MCF 10A (cell line): ENCODE measurements at regions not wholly inside any gene's neighbourhood (a gene's known extent, or its start where the extent isn't known, plus 50 kb on each side); places are given as distances from the start of the nearest gene placed in this dataset.

Source experiments
- BruUV-seq: library from RNA; stranded (reverse); fragments of 400-500 nt; replicated peaks from 2 replicates; lab custom pipeline; 2021; lab: Mats Ljungman, UMichigan
- CTCF ChIA-PET: fragments of 300-600 bp; sonication (Branson Sonifier 250); formaldehyde crosslinking; extraction: SDS; loops from one replicate; lab custom pipeline; 2021; ENCODE audit warnings: antibody characterized with exemption, inconsistent platforms; lab: Yijun Ruan, JAX
- POLR2A ChIA-PET: fragments of 300-600, 350-650 bp; sonication (Branson Sonifier 250); formaldehyde crosslinking; extraction: SDS; loops from one replicate; lab custom pipeline; 2020; ENCODE audit warnings: antibody characterized with exemption, inconsistent platforms; lab: Yijun Ruan, JAX
- DNase-seq: peaks from one replicate; pipeline ENCODE4 v3.0.0-alpha.2; 2018; ENCODE audit not compliant: unreplicated experiment
- H3K27ac Mint-ChIP-seq: one replicate; pipeline ENCODE4 v1.8.0; 2022; ENCODE audit warnings: mild to moderate bottlenecking, low read depth, mixed read lengths; ENCODE audit not compliant: unreplicated experiment
- H3K27me3 Mint-ChIP-seq: one replicate; pipeline ENCODE4 v1.8.0; 2022; ENCODE audit warnings: mixed read lengths; ENCODE audit not compliant: insufficient read depth, unreplicated experiment
- H3K36me3 Mint-ChIP-seq: one replicate; pipeline ENCODE4 v1.8.0; 2022; ENCODE audit warnings: mild to moderate bottlenecking, moderate library complexity, mixed read lengths; ENCODE audit not compliant: insufficient read depth, unreplicated experiment
- H3K4me1 Mint-ChIP-seq: one replicate; pipeline ENCODE4 v1.8.0; 2022; ENCODE audit warnings: mixed read lengths; ENCODE audit not compliant: insufficient read depth, unreplicated experiment
- H3K4me3 Mint-ChIP-seq: one replicate; pipeline ENCODE4 v1.8.0; 2022; ENCODE audit warnings: mild to moderate bottlenecking, moderate library complexity, mixed read lengths; ENCODE audit not compliant: unreplicated experiment
- H3K9me3 Mint-ChIP-seq: one replicate; pipeline ENCODE4 v1.8.0; 2022; ENCODE audit warnings: mixed read lengths; ENCODE audit not compliant: unreplicated experiment
- CTCF ChIP-seq: fragments of 200-600 bp; IDR thresholded peaks from one replicate; pipeline ENCODE4 v1.8.0; 2022; ENCODE audit warnings: antibody characterized with exemption, mild to moderate bottlenecking; ENCODE audit not compliant: unreplicated experiment
- intact Hi-C: fragments of 100-400 bp; cut with micrococcal nuclease; formaldehyde crosslinking; loops from 2 replicates; pipeline ENCODE4 v1.14.1; 2022

DNA sequence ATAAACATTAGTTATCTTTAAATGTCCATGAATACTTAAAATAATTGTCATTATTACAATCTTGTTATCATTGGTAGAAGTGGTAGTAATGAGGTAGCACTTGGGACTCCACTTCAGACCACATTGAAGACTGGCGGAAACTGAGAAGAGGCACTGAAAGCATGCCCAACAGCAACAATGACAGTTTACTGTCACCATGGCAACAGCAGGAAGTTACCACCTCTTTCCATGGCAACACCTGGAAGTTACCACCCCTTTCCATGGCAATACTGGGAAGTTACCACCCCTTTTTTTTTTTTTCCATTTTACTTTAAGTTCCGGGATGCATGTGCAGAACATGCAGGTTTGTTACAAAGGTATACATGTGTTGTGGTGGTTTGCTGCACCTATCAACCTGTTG is 494.9 kb upstream of the RBFOX1 start:
- no TSS peak for BruUV-seq
- Mint-ChIP-seq H3K4me3 (no peak overlapping the region), H3K27ac (no peak overlapping the region), H3K4me1 (no peaks in the 10 kb centered on the region), H3K36me3 (no peaks in the 10 kb centered on the region), H3K9me3 (peaks cover 13% of the 10 kb centered on the region), H3K27me3 (no peaks in the 10 kb centered on the region)
- TF ChIP-seq CTCF: no peak
- no peak for DNase-seq
- CTCF ChIA-PET: no interaction called here
- POLR2A ChIA-PET: no interaction called here
- intact Hi-C loops: no loop called here

GRCh38 chr16:6836766-6837165 is 495.9 kb upstream of the RBFOX1 start:
- Mint-ChIP-seq H3K27ac (no peak overlapping the region), H3K4me3 (no peak overlapping the region), H3K4me1 (no peaks in the 10 kb centered on the region), H3K27me3 (no peaks in the 10 kb centered on the region), H3K36me3 (no peaks in the 10 kb centered on the region), H3K9me3 (peaks cover 18% of the 10 kb centered on the region)
- DNase-seq: no peak
- TF ChIP-seq CTCF: no peak
- ChIA-PET CTCF (no interaction called here), POLR2A (no interaction called here)
- no TSS peak for BruUV-seq
- intact Hi-C loops: no loop called here

GRCh38 chr16:6835941-6836340 is 496.7 kb upstream of the RBFOX1 start:
- CTCF ChIA-PET: interaction anchor here (0.8 kb wide), 1 partner anchor 11 kb away, joined by 3 read pairs; no protein-coding TSS in a partner anchor
- POLR2A ChIA-PET: no interaction called here
- no peak overlapping the region for H3K27ac Mint-ChIP-seq
- H3K36me3 Mint-ChIP-seq: no peaks in the 10 kb centered on the region
- TF ChIP-seq CTCF: no peak
- H3K4me1 Mint-ChIP-seq: no peaks in the 10 kb centered on the region
- DNase-seq: no peak
- no TSS peak for BruUV-seq
- no peaks in the 10 kb centered on the region for H3K27me3 Mint-ChIP-seq
- intact Hi-C loops: no loop called here
- H3K4me3 Mint-ChIP-seq: no peak overlapping the region
- H3K9me3 Mint-ChIP-seq: peaks cover 21% of the 10 kb centered on the region

- H3K36me3 Mint-ChIP-seq: no peaks in the 10 kb centered on the region
- intact Hi-C loops: no loop called here
- no peak overlapping the region for H3K4me3 Mint-ChIP-seq
- ChIA-PET CTCF (interaction anchor here (0.8 kb wide), 1 partner anchor 11 kb away, joined by 3 read pairs; no protein-coding TSS in a partner anchor), POLR2A (no interaction called here)
- no peak for DNase-seq
- no peak overlapping the region for H3K27ac Mint-ChIP-seq
- H3K9me3 Mint-ChIP-seq: peaks cover 26% of the 10 kb centered on the region
- TF ChIP-seq CTCF: no peak
- no TSS peak for BruUV-seq
- no peaks in the 10 kb centered on the region for H3K27me3 Mint-ChIP-seq
- H3K4me1 Mint-ChIP-seq: no peaks in the 10 kb centered on the region
These were observed 497.1 kb upstream of the RBFOX1 start for GRCh38 chr16:6835516-6835915.
